SU-DHL-6 (cell line): ENCODE measurements at regions not wholly inside any gene's neighbourhood (a gene's known extent, or its start where the extent isn't known, plus 50 kb on each side); places are given as distances from the start of the nearest gene placed in this dataset.

ENCODE experiments used
- EZH2phosphoT487 ChIP-seq: fragments of 200-600 bp; sonication (generic), shearing (Covaris generic); conservative IDR thresholded peaks from 2 replicates; pipeline ENCODE4 v1.6.1; 2018; ENCODE audit warnings: mild to moderate bottlenecking, antibody characterized with exemption, low read length, moderate library complexity, mixed read lengths
- TF ChIP-seq, protein P1 (sequence below): fragments of 200-600 bp; sonication (generic); IDR thresholded peaks from one replicate; pipeline ENCODE4 v1.5.1; 2017; ENCODE audit warnings: antibody characterized with exemption, mild to moderate bottlenecking, low read length, moderate library complexity; ENCODE audit not compliant: insufficient read depth, poor library complexity, severe bottlenecking

DNA sequence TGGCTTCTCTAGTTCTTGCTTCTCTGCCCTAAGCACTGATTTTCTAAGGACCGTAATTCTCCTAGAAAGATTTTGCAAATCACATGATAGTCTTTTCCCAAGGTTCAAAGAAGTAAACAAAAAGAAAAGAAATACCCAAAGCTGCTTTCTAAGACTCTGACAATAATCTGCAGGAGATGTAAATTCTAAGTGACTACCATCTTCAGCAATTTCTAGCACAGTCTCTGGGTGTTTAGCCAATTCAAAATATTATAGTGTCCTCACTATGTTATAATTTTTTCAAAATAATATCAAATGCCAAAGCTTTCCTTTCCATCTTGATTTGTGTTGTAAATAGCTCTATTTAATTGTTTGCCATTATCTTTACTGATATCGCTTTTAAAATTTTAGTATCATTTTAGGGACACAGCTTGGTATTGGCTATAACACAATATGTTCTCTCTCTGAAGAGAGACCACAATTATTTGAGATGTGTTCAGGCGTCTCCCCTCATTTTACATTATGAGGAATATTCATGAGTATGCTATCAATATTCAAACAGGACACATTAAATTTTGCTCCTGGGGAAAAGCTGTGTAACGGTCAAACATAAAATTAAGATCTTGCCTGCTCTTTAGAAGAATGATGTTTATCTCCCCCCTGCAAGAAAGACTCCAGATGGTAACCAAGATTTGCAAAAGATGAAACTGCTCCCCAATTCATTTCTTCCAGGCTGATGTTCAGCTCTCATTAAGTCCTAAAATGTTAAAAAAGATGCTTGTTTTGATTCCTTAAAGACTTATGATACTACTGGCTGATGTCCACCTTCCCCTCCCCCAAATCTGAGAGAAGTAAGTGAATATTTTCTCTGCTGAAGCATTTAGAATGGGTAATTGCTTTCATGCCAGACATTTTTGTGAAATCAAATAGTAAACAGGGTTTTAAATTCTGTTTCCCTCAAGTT lies 191.9 kb upstream of the WDR11 start:
- TF ChIP-seq, protein P1, sequence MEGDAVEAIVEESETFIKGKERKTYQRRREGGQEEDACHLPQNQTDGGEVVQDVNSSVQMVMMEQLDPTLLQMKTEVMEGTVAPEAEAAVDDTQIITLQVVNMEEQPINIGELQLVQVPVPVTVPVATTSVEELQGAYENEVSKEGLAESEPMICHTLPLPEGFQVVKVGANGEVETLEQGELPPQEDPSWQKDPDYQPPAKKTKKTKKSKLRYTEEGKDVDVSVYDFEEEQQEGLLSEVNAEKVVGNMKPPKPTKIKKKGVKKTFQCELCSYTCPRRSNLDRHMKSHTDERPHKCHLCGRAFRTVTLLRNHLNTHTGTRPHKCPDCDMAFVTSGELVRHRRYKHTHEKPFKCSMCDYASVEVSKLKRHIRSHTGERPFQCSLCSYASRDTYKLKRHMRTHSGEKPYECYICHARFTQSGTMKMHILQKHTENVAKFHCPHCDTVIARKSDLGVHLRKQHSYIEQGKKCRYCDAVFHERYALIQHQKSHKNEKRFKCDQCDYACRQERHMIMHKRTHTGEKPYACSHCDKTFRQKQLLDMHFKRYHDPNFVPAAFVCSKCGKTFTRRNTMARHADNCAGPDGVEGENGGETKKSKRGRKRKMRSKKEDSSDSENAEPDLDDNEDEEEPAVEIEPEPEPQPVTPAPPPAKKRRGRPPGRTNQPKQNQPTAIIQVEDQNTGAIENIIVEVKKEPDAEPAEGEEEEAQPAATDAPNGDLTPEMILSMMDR: no peak
- no peak for TF ChIP-seq EZH2phosphoT487
